Right renal cortex interstitium (tissue), 3 donors: ENCODE measurements at regions not wholly inside any gene's neighbourhood (a gene's known extent, or its start where the extent isn't known, plus 50 kb on each side); places are given as distances from the start of the nearest gene placed in this dataset.

ENCODE experiments used
- DNase-seq, 3 donors: peaks; one replicate each; pipeline ENCODE4 v3.0.0-alpha.2; 2013; ENCODE audit warnings: low read depth in 3 of 3, low spot score in 2 of 3

DNA sequence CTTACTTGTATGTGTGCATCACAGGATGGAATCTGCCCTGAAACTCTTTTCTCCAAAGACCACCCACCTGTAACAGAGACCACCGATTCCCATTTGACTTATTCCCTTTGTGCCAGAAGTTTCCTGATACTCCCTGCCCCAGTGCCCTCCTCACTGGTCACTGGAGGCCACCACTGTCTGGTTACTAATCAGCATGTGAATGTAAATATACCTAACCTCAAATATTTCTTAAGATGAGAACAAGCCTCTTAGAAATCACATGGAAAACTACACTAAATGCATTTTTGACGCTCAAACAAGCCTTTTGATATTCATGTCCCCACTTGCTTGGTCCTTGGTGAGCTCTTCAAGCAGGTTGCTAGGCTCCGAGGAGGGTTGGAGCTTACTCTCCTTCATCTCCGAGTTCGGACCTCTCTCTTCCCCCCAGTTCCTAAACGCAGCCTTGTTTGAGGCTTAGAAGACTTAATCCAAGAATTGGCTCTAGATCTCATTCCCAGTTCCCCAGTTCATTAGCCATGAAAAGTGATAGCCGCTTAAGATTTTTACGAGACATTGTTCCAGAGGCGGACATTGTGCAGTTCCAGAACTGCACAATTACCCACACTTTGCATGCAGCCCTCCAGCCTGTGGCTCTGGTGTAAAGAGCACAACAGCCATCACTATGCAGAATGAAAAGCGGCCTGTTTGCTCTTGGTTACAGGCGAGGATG lies 579.2 kb upstream of the PSMD7 start:
- no peak for DNase-seq

DNA sequence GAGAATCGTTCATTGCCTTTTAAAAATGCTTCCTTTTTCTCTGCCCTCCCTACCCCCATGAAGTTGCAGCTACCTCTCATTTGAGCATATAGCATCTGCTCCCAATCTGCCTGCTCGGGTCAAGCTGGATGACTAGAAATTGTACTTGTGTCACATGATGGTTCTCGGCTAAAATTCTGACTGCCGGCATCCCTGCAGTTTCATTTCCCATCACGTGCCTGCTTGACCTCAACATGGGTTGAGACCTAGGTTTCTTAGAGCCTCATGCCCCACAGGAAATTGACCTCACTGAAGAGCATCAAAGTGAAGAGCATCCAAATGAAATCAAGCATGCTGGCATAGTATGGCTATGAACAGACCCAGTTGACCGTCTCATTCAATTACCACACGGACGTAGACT lies 581.6 kb upstream of the PSMD7 start:
- no peak for DNase-seq

DNA sequence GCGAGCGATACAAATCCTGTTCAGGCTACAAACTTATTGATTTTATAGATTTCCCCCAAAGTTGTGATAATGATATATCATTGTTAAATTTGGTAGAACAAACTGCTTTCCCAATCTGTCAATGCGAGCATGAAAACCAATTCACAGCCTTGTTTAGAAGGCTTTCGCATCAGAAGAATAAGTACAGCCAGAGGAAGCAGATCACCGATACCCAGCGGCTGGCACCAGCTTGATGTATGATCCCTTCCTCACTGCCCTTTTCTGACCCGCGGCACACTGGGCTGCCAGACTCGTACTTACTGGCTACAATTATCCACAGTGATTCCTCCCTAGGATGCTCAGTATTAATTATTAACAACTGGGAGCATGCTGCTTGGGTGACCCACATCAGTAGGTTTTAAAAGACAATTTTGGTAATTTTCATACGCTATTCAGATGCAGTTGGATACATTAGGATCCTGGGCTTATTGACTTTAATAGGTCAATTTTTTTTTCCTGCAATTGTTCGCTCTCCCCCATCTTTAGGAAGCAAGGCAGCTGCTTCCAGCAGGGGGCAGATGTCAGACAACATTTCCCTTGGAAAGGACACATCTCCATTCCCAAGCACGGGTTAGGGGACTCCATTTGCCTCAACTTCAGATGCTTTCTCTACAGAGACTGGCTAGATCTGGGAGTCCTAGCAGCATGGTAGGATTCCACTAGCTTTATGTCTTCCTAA lies 582.7 kb upstream of the PSMD7 start:
- DNase-seq: no peak

DNA sequence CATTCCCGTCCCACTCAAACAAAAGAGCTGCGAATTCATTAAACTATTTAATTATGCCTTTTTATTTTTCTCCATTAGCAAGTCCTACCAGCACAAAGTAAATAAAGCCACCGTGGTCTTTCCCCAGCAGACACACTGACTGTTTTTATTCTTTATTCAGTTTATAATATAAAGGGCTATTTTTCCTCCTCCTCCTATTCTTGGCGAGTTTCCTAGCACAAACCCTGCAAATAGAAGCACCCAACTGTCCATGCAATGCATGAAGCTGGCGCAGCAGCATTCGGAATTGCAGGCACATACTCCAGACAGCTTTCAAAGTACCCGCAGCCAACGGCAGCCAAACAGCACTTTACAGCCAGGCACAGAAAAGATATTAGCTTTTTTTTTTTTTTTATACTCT lies 583.4 kb upstream of the PSMD7 start:
- no peak for DNase-seq

DNA sequence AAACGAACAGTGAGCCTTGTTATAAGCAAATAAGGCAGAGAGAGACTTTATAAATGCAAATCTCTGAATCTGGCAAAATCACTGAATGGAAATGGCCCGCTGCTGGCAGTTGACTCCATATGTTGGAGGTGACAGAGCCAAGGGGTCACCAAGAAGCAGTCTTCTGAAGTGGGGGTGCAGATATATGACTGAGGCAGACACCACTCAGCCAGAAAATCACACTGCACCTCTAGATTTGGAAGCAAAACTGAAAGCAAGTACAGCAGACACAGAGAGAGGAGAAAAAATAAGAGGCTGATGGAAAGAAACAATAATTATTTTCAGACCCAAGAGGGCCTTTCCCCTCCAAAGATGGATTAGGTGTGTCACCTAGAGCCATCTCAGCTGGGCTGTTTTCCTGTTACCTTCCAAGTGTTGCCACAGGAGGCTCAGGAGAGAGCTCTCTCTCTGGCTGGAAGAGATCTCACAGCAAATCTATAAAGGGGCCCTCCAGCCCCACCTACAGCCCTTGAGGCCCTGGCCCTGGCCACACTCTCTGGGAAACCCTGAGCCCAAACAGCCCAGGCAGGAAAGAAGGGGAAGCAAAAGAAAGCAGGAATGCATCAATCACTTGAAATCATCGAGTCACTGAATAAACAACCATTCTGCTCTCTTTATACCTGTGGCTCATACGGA lies 585.1 kb upstream of the PSMD7 start:
- DNase-seq: no peak

DNA sequence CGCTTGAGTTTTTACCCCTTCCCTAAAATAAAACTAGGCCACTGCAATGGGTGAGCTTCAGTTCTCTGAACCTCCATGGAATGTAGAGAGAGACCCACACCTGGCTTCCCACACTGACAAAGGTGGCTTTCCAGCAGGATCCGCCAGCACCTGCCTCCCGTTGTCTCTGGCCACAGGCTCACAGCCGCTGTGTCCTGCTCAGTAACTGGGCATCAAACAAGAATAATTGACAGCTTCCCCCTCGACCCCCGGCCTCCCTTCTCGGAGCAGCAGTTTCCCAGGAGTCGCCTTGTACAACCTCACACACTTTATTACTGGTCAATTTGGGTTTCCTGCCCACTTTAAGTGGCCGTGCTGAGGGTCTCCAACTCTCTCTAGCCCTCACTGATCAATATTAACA lies 586.1 kb upstream of the PSMD7 start:
- no peak for DNase-seq

DNA sequence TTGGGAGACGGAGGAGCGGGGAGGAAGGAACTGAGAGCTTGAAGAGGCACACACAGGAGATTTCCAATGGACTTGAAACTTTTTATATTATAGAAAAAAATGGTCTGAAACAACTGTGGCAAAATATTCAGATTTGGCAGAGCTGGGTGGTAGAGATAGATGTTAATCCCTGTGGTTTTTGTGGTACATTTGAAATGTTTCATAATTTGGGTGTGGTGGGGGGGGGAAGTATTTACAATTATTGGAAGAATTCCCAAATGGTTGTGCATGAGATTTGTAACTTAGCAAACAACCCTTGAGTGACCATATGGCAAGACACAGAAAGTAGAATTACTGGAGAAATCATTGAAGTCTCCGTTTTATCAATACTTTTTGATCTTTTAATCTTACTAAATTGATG lies 588.8 kb upstream of the PSMD7 start:
- no peak for DNase-seq

DNA sequence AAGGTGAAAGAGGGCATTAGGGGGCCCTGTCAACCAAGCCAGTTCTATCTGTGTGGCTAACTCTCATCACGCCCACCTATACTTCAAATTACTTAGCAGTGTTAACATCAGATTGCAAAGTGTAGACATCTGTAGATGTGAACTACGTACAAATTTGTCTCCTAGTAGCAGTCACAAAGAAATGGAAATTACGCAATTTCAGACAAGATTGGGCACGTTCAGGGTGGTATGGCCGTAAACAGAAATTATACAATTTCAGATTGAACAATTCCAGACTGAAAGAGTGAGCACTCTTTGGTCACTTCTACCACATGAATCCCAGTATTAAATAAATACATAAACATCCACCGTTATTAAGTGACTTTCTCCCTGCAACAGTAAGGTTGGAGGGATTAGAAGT lies 592.7 kb upstream of the PSMD7 start:
- DNase-seq: no peak

DNA sequence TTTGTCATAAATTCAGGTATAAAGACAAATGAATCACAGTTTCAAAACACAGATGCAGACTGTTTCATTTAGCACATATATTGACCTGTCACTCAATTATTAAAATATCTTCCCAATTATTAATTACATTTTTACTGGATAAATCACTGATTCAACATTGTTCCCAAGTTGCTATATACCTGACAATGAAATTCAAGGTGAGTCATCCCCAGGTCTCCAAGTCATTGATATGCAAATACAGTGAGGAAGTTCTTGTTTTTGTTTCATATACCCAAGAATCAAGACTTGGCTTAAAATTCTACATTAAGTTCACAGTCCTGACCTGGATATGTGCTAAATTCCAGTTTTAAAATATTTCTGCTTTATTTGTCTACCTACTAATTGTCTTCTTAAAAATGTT lies 599.3 kb upstream of the PSMD7 start:
- no peak for DNase-seq

DNA sequence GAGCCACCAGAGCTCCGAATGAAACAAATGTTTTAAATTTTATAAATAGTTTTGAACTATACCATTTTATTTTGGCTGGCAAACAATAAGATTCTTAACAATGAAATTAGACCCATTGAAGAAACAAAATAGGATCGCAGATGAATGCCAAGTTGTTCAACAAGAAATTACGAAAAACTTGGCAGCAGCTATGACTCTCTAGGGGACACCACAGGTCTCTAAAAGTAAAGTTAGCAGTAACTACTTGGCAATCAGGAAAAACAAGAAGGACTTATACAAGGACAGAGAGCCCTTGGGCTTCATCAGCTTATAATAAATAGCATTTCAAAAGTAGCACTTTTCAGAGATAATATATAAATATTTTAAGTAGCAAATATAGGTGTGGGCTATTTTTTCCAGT lies 603.8 kb upstream of the PSMD7 start:
- DNase-seq: no peak

DNA sequence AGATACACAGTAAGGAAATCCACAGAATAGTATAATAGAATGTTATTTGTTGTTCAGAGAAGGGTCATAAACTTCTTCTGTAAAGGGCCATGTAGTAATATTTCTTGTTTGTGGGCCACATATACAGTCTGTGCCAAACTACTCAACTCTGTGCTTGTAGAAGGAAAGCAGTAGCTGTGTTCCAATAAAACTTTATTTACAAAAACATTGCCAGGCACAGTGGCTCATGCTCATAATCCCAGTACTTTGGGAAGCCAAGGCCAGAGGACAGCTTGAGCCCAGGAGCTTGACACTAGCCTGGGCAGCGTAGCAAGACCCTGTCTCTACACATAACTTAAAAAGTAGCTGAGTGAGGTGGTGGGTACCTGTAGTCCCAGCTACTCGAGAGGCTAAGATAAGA lies 612.8 kb upstream of the PSMD7 start:
- DNase-seq: no peak

DNA sequence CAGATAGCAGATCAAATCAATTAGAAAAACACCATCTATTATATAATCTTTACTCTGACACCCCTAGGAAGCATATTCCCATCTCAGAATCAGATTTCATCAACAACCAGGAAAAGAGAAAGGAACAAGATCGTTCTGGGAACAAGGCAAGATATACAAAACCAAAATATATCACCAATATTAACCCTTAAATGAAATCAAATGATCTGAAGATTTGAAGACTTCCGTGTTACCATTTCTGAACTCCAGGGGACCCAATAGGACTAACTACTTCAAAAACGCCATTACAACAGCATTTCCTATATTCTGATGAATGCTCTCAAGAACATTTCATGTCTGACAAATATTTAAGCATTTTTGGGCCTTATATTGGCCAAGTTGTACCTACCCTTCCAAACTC lies 624.2 kb upstream of the ZFHX3 start:
- DNase-seq: no peak

DNA sequence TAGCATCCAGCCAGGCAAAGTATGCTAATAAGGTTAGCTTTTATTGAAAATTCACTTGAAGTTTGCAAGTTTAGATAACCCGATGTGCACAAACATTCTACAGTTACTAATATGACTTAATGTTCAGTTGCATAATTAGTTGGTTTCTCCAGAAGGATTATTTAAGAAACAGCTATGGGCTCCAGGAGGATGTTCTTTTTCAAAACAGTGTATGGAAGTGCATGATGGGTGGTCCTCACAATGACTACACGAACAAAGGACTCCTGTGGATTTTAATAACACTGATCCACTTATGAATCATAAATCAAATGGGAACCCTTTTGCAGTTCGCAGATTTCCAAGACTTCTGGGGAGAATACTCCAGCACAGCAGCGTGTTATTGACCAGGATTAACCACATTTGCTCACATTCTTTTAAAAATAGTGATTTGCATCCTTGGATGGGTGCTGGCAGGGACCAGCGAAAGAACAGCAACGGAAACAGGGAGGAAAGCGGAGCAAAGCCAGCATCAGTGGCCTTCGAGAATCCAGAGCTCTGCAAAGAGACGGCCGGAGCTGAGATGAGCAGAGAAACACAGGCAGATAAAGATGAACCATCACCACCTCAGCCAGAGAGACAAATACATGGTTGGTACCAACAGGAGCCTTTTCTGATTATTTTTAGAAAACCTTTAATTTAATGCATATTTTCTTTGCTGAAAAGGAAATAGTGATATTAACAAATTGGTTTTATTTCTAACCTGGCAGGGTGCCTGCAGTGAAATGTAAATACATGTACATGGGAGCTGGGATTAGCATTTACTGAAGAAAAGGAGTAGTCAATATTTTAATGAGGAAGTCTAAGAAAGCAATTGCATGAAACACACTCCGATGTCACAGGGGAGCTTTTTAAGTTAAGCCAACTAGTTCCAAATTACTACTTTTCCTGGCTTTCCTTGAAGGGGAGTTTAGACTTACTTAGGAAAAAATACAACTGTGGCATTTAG lies 623.2 kb upstream of the ZFHX3 start:
- no peak for DNase-seq

DNA sequence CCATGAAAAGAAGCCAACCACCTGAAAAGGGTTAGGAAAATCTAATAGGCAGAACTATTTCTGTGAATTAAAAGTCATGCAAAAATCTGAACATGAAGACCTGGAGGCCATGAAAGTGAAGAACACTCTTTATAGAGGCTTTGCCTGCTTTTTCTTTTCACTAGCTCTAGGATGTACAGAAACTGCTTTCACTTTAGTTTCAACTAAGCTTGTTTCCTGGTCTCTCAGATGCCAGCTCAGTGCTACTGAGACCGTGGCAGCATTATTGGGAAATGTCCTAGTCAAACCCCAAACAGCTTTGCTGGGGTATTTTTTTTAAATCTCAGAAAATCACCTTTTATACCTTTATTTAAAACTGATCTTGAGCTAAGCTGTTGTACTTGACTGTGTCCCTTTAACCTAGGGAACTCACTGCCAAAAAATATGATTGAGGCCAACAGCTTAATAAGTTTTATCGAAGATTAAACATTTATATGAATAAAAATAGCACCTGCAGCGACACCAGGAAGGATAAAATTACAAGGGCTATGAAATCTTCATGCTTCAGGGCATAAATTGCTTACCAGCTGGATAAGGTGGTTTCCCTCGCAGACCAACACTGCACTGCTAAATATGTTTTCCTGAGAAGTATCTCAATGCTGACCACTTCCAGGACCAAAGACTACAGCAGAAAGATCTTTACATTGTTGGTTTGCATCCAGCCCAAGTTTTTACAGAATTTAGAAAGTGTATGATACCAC lies 621.8 kb upstream of the ZFHX3 start:
- DNase-seq: no peak

DNA sequence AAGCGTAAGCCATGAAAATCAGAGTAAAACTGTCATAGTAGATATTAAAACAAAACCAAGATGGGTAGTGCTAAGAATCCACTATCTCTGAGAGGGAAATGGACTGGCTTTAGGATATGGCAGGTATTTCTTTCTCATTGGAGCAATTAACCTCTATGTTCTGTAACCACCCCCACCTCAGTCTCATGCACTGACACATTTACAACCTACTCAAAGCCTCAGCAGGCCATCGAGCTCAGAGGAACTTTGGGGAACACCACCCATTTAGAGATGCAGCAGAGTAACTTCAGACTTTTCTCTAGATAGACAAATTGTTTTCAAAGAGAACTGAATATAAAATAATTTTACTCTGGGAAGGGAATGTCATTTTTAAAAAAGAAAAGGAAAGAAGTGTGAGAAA lies 615.8 kb upstream of the ZFHX3 start:
- no peak for DNase-seq

DNA sequence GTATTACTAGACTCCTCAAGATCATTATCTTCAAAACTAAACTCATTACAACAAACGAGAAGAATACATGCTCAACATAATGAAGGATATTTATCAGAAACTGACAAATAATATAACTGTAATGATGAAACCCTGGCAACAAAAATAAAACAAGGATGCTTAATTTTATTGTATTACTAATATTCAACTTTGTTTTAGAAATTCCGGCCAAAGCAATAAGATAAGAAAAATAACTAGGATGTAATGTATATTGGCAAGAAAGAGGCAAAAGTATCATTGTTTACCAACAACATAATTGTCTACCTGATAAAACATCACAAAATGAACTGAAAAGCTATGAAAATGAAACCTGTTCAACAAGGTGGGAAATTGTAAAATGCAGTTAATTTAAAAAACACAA lies 588.3 kb upstream of the ZFHX3 start:
- no peak for DNase-seq

DNA sequence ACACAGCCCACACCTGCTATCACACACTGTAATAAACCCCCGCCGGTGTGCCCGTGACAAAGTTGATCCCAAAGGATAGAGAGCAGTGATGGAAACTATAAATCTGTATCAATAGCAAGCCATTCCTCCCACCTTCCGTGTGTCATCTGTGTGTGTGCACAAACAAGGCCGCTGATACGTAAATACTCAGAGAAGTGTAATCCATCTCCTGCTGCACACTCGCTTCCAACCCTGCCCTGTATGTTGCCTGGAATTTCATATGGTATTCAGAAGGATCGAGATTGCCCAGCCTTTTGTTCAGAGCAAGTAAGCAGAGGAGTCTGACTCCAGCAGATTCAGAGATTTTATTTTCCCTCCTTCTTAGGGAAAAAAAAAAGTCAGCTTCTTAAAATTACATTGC lies 581.1 kb upstream of the ZFHX3 start:
- DNase-seq: no peak

DNA sequence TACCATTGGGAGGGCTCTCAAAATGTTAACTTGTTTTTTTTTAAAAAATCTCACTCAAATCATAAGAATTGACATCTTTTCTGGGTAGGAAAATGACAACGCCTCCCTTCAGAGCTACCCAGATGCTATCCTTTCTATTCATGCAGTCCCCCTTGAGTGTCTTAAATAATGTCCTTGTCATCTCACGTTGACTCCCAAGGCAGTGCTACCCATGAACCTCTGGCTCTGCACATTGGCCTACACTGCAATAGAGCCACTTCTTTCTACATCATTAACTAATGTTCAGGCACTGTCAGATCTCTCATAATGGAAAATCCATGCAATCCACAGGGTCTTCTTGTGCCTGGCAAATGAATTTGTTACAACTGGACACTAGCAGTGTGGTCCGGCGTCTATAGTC lies 569.8 kb upstream of the ZFHX3 start:
- DNase-seq: no peak

DNA sequence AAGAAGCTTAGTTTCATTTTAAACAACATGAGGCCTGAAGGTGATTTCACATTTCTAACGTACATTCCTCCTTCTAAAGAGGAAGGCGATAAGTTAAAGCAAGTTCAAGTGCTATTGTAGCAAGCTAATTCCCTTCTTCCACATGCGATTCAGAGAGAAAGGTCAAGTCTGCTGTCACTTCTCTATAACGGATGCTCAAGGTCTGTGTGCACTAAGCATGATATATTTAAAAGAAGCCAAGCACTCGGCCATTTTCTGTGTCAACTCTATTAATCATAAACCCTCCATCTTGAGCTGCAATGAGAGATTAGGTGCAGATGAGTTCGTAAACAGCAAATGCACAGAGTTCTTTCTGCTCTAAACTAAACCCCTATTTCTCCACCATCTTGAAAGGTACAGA lies 568.8 kb upstream of the ZFHX3 start:
- no peak for DNase-seq

DNA sequence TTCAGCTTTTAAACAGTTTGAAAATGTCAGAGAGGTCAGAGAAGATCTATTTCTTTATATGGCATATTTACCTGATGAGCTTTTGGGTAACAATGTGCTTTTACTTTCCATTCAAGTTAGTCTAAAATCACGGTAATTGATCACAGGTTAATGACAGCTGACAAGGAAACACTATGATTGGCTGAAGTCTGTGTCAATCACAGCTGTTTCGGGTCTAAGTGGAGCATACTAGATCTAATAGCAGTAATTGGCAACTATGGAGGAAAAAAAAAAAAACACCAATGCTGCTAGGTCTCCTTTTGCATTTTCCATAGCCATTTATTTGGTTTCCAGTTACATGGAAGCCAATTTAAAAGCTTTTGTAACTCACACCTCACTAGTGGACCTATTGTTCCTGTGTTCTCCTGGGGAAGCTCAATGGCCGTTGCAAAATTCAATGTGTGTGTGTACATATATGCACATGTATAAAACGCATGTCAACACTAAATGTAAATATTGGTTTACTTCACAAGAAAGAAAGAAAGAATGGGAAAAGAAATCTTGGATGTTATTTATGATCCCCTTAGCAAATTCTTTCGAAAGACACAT lies 568.3 kb upstream of the ZFHX3 start:
- no peak for DNase-seq
